Hepatocyte (in vitro differentiated cells): ENCODE measurements at regions not wholly inside any gene's neighbourhood (a gene's known extent, or its start where the extent isn't known, plus 50 kb on each side); places are given as distances from the start of the nearest gene placed in this dataset.

Experiments
- EZH2 ChIP-seq: fragments of 200-600 bp; sonication (generic); IDR thresholded peaks from 2 replicates; pipeline ENCODE4 v1.6.1; 2016; ENCODE audit warnings: antibody characterized with exemption, mild to moderate bottlenecking, borderline replicate concordance
- EZH2phosphoT487 ChIP-seq: fragments of 200-600 bp; sonication (generic); IDR thresholded peaks from one replicate; pipeline ENCODE4 v1.6.1; 2018; ENCODE audit warnings: antibody characterized with exemption, mild to moderate bottlenecking, low read depth, moderate library complexity; ENCODE audit not compliant: unreplicated experiment, severe bottlenecking
- TF ChIP-seq, protein P1 (sequence below): fragments of 200-600 bp; sonication (generic); IDR thresholded peaks from 2 replicates; pipeline ENCODE4 v1.5.1; 2016; ENCODE audit warnings: antibody characterized with exemption, mild to moderate bottlenecking; ENCODE audit not compliant: poor library complexity

DNA sequence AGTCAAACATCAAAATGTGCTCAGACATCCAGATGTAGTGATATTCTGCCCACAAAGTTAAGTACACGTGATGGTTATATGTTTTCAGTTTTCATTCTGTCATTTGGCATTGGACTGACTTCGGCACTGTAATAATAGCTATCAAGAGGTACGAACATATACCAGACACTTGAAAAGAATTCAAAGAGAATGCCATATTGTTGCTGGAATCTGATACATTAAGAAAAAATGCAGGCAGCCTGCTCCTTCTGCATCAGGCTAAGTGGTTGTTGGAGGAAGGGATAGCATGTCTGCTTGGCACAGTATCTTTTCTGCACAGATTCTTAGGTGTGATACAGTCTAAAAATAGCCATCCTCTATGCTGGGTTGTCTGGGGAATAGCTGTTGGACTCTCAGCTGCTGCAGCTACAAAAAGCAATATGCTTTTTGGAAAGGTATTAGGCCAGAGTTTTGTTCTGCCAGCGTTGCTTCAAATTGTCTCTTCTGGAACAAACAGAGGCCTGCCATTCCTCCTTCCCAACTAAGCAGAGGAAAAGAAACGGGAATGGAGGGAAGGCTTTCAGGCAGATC is 892.6 kb downstream of the TBC1D22A start:
- TF ChIP-seq, protein P1, sequence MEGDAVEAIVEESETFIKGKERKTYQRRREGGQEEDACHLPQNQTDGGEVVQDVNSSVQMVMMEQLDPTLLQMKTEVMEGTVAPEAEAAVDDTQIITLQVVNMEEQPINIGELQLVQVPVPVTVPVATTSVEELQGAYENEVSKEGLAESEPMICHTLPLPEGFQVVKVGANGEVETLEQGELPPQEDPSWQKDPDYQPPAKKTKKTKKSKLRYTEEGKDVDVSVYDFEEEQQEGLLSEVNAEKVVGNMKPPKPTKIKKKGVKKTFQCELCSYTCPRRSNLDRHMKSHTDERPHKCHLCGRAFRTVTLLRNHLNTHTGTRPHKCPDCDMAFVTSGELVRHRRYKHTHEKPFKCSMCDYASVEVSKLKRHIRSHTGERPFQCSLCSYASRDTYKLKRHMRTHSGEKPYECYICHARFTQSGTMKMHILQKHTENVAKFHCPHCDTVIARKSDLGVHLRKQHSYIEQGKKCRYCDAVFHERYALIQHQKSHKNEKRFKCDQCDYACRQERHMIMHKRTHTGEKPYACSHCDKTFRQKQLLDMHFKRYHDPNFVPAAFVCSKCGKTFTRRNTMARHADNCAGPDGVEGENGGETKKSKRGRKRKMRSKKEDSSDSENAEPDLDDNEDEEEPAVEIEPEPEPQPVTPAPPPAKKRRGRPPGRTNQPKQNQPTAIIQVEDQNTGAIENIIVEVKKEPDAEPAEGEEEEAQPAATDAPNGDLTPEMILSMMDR: no peak
- no peak for TF ChIP-seq EZH2
- TF ChIP-seq EZH2phosphoT487: no peak
